NCI-H524 treated with DMSO at 0.1 percent for 48 hours (cell line): ENCODE measurements at regions not wholly inside any gene's neighbourhood (a gene's known extent, or its start where the extent isn't known, plus 50 kb on each side); places are given as distances from the start of the nearest gene placed in this dataset.
"Not testable (repeated sequence)": the region's sequence is repeated elsewhere in the genome, so short reads cannot be mapped to it uniquely, and the experiment has no call there.

ENCODE experiments used
- DNase-seq: peaks from one replicate; lab custom pipeline; 2025; lab: John Stamatoyannopoulos, UW

GRCh38 chr1:165147799-165148198, 208.7 kb downstream of the LMX1A start:
- DNase-seq: no peak

GRCh38 chr1:165144757-165145397, 211.6 kb downstream of the LMX1A start:
- DNase-seq: peak; percentile 19

GRCh38 chr1:165143437-165144065, 213.0 kb downstream of the LMX1A start:
- no peak for DNase-seq

DNA sequence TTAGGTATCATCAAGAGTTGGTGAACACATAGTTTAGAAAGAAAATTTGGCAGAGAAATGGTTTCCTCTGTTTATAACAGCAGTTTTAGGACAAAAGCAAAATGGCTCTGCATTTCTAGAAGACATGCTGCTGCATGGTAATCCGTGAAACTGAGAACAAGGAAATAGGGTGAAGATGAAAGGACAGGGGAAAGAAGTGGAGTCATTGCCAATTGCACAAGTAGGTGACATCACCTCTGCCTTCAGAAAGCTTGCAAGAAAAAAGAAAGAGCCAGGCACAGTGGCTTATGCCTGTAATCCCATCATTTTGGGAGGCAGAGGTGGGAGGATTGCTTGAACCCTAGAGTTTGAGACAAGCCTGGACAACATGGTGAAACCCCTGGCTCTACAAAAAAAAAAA, 217.6 kb downstream of the LMX1A start:
- no peak for DNase-seq

DNA sequence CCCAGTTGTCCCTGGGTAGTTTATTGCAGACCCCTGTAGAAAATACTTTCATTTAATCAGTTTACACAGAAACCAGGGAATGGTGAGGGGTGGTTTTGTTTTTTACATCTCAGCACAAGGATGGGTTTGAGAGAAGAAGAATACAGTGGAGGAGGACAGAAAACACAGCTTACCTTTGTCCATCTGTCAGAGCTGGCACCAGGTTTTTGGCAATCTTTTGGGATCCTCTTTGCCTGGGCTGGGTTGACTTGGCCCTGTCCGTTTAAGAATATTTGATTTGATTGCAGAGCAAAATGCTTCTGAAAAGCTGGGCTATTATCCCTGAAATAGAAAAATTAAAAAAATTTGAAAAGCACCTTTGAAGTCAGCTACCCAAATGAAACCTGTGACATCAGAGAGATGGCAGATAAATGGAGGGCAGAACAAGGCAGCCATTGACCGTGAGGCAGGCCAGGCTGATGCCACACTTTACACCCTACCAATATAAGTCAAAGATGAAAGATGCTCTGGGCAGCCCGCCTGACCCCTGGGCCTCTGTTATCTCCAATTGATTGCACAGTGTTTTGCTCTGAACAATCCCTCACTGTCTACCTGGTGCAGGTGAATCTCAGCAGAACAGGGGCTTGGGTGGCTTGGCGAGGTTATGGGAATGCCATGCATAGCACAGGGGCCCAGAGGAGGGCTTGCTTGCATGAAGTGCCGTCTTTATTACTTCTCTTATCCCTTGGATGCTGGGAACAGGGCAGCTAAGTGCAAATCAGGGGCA, 218.8 kb downstream of the LMX1A start:
- no peak for DNase-seq

DNA sequence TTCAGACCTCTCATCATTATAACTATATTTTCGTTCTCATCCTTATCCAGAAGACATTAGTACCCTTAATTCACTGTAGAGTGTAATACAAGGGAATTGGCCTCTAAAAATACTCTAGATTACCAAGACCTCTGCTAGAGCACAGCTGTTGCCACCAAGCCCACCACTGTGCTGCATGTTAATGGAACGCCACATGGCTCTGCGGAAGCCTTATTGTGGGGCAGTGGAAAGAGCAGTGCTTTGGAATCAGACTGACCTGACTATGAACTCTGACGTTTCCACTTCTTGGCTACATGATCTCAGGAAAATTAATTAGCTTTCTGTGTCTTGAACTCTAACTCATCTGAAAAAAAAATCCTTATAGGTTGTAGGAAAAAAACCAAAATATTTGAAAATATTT, 222.1 kb downstream of the LMX1A start:
- DNase-seq: no peak

DNA sequence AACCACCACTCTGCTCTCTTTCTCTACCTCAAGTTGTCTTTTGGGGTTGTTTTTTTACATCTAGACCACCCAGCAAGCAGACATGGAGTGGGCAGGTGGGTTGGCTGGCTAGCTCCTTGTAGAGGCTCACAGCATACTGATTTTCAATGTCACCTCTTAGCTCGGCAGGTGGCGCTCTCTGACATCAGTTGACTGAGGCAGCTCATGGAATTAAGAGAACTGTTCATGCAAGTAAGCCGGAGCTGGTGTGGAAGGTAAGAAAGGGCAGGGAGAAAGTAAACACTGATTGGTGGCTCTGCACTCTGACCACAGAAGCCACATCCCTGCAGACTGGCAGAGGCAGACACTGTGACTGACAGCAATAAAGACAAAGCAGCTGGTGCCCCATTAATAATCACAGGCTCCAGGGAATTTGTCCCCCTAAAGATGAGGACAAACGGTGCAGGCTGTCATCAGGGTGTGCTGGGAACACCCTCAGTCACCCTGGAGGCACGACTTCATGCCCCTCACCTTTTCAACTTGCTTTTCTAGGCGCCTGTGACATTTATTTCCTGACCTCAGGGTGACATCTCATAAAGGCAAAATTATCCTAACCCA, 226.8 kb downstream of the LMX1A start:
- peak; percentile 59 for DNase-seq

- no peak for DNase-seq
These were observed 231.7 kb downstream of the LMX1A start for GRCh38 chr1:165124772-165125171.

DNA sequence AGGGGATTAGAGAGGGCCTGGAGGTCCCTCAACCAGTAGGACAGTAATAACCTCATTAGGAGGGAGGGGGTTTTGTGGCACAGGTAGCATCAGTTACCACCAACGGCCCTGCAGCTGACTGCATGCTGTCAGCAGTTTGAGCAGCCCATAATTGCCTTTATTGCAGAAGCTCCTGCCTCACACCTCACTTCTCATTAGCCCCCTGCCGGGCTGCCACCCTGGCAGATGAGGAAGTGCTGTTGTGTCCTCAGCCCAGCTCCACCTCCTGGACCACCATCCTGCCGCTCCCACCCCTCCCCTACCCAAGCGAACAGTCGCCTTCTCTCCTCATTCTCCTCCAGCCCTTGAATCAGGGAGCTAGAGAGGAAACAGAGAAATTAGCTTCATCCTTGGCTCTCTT, 237.4 kb downstream of the LMX1A start:
- DNase-seq: no peak

GRCh38 chr1:165117482-165117881, 239.0 kb downstream of the LMX1A start:
- DNase-seq: no peak

GRCh38 chr1:165116732-165117131, 239.8 kb downstream of the LMX1A start:
- no peak for DNase-seq

- no peak for DNase-seq
These were observed 240.3 kb downstream of the LMX1A start for GRCh38 chr1:165116171-165116570.

DNA sequence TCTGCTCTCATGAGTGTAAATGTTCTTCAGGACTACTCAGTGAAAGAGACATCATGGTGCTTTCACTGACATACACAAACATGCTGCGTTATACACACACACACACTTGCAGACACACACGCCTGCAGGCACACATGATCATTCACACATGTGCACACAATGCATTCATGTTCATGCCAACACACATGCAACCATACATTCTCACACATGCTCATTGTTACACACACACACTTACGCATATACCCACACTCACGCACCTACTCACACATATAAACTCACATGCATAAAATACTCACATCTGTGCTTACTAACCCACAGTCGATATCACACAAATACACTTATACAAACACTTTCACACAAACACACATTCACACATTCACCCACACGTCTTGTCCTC, 241.6 kb downstream of the LMX1A start:
- DNase-seq: no peak

- peak; percentile 13 for DNase-seq
These were observed 242.3 kb downstream of the LMX1A start for GRCh38 chr1:165114022-165114888.

GRCh38 chr1:165112260-165112659, 244.3 kb downstream of the LMX1A start:
- DNase-seq: no peak

GRCh38 chr1:165109013-165109412, 247.5 kb downstream of the LMX1A start:
- DNase-seq: no peak

DNA sequence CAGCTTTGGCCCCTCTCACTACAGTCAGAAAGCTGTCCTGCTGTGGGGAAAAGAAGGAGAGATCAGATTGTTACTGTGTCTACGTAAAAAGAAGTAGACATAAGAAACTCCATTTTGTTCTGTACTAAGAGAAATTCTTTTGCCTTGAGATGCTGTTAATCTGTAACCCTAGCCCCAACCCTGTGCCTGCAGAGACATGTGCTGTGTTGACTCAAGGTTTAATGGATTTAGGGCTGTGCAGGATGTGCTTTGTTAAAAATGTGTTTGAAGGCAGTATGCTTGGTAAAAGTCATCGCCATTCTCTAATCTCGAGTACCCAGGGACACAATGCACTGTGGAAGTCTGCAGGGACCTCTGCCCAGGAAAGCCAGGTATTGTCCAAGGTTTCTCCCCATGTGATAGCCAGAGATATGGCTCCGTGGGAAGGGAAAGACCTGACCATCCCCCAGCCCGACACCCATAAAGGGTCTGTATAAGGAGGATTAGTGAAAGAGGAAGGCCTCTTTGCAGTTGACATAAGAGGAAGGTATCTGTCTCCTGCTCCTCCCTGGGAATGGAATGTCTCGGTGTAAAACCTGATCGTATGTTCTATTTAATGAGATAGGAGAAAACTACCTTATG, 263.9 kb downstream of the LMX1A start:
- DNase-seq: not testable (repeated sequence)

DNA sequence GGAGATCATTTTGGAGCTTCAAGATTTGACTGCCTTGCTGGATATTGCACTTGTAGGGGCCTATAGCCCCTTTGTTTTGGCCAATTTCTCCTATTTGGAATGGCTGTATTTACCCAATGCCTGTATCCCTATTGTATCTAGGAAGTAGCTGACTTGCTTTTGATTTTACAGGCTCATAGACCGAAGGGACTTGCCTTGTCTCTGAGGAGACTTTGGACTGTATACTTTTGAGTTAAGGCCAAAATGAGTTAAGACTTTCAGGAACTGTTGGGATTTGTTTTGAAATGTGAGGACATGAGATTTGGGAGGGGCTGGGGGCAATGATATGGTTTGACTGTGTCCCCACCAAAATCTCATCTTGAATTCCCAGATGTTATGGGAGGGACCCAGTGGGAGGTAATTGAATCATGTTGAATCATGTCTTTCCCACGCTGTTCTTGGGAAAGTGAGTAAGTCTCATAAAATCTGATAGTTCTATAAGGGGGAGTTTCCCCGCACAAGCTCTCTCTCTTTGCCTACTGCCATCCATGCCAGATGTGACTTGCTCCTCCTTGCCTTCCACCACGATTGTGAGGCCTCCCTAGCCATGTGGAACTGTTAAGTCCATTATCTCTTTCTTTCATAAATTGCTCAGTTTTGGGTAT, 276.1 kb downstream of the LMX1A start:
- DNase-seq: no peak

DNA sequence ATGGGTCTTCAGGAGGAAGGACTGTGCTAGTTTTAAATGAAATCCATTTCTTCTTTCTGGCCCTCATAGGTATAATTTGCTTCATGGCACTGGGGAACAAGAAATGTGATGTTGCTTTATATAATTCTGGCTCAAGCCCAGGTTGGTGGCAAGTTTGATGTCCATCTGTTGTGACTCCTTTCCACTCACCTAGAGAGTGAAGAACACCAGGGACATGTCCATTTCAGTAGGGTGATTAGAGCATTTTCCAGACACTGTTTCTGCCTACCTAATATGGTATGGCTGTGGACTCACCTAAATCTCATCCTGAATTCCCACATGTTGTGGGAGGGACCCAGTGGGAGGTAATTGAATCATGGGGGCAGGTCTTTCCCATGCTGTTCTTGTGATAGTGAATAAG, 278.1 kb downstream of the LMX1A start:
- DNase-seq: no peak

- DNase-seq: no peak
These were observed 280.7 kb downstream of the LMX1A start for GRCh38 chr1:165075725-165076370.
